Adrenal gland (tissue), 5 donors: ENCODE measurements at regions not wholly inside any gene's neighbourhood (a gene's known extent, or its start where the extent isn't known, plus 50 kb on each side); places are given as distances from the start of the nearest gene placed in this dataset.

ENCODE experiments used
- CTCF ChIP-seq, 6 experiments: fragments of 450-650 bp in 4 of 6; fragments of 200-600 bp in 2 of 6; sonication (generic) in 1 of 6; IDR thresholded peaks; 1 replicate in 5 of 6; 2 replicates in 1 of 6; pipeline versions ENCODE4 v1.5.1 to v1.8.0; 2016 to 2021; ENCODE audit warnings: antibody characterized with exemption in 6 of 6, mild to moderate bottlenecking in 2 of 6, moderate library complexity in 1 of 6
- POLR2A ChIP-seq, 2 donors: fragments of 450-650 bp; IDR thresholded peaks; one replicate each; pipeline ENCODE4 v1.6.1; 2017; ENCODE audit warnings: antibody characterized with exemption in 2 of 2, mild to moderate bottlenecking in 2 of 2, moderate library complexity in 1 of 2
- donor health status: DM: no; HTN: no; CAD: no.

- TF ChIP-seq POLR2A (IDR thresholded peaks at IDR 0.05) (no peak), CTCF (IDR thresholded peaks at IDR 0.05) (no peak)
Observed at GRCh38 chr7:42319631-42320030, 82.6 kb upstream of the GLI3 start.
